H1 (cell line): ENCODE measurements at regions not wholly inside any gene's neighbourhood (a gene's known extent, or its start where the extent isn't known, plus 50 kb on each side); places are given as distances from the start of the nearest gene placed in this dataset.

Experiments
- CTCF ChIA-PET: fragments of 300-600 bp; sonication (Branson Sonifier 250); formaldehyde crosslinking; loops from one replicate; lab custom pipeline; 2021; ENCODE audit not compliant: partially characterized antibody; lab: Charles Lee
- POLR2A ChIA-PET: fragments of 300-600 bp; sonication (Branson Sonifier 250); formaldehyde crosslinking; loops from one replicate; lab custom pipeline; 2021; ENCODE audit warnings: inconsistent platforms; ENCODE audit not compliant: partially characterized antibody; lab: Charles Lee
- DNase-seq, 2 experiments: peaks; one replicate each; pipeline versions ENCODE4 v3.0.0 to v3.0.0-alpha.2; 2010 to 2022; ENCODE audit warnings: low spot score in 2 of 2, low read depth in 1 of 2, mixed read lengths in 1 of 2
- FAIRE-seq: peaks from 2 replicates; lab custom pipeline; 2011; peaks lifted over from hg19 to GRCh38; lab: Jason Lieb, UNC
- H2AFZ ChIP-seq: 2 replicates; pipeline ENCODE4 v1.8.1; 2012; ENCODE audit warnings: low read length, inconsistent platforms
- H2AK5ac ChIP-seq: 2 replicates; pipeline ENCODE4 v1.6.1; 2013; ENCODE audit warnings: low read depth, low read length
- H2BK120ac ChIP-seq: replicated peaks from 2 replicates; pipeline ENCODE3; 2013; ENCODE audit warnings: low read depth, low read length, inconsistent platforms
- H2BK12ac ChIP-seq: 2 replicates; pipeline ENCODE4 v1.6.1; 2013; ENCODE audit warnings: low read depth, low read length
- H2BK15ac ChIP-seq: 2 replicates; pipeline ENCODE4 v1.6.1; 2013; ENCODE audit warnings: low read length
- H2BK20ac ChIP-seq: 2 replicates; pipeline ENCODE4 v1.6.1; 2013; ENCODE audit warnings: low read length
- H2BK5ac ChIP-seq: 2 replicates; pipeline ENCODE4 v1.6.1; 2013; ENCODE audit warnings: low read depth, low read length
- H3K14ac ChIP-seq: 2 replicates; pipeline ENCODE4 v1.6.1; 2013; ENCODE audit warnings: inconsistent platforms; ENCODE audit not compliant: insufficient read length
- H3K18ac ChIP-seq: 2 replicates; pipeline ENCODE4 v1.6.1; 2013; ENCODE audit warnings: low read length; ENCODE audit errors: extremely low read depth
- H3K23ac ChIP-seq: 2 replicates; pipeline ENCODE4 v1.6.1; 2013; ENCODE audit warnings: inconsistent platforms; ENCODE audit not compliant: insufficient read length
- H3K23me2 ChIP-seq: 2 replicates; pipeline ENCODE4 v1.6.1; 2013; ENCODE audit warnings: low read depth, low read length
- H3K27ac ChIP-seq: 2 replicates; pipeline ENCODE4 v1.6.1; 2011; ENCODE audit warnings: low read depth, low read length, inconsistent platforms
- H3K27me3 ChIP-seq, 4 experiments: replicated peaks in 1 of 4; 1 replicate in 1 of 4; 2 replicates in 3 of 4; pipeline versions ENCODE4 v1.6.1 to v1.8.1; 2011 to 2013; ENCODE audit warnings: low read length in 3 of 4, mild to moderate bottlenecking in 3 of 4, inconsistent platforms in 2 of 4, mixed read lengths in 2 of 4, moderate library complexity in 1 of 4; ENCODE audit not compliant: control insufficient read depth in 3 of 4, insufficient read depth in 3 of 4; ENCODE audit errors: extremely low read depth in 1 of 4
- H3K36me3 ChIP-seq, 4 experiments: 2 replicates each; pipeline versions ENCODE4 v1.6.1 to v1.8.1; 2011 to 2013; ENCODE audit warnings: mild to moderate bottlenecking in 4 of 4, low read length in 3 of 4, moderate library complexity in 2 of 4, control low read depth in 1 of 4, inconsistent platforms in 1 of 4; ENCODE audit not compliant: insufficient read depth in 4 of 4, control insufficient read depth in 2 of 4
- H3K4ac ChIP-seq: replicated peaks from 2 replicates; pipeline ENCODE3; 2013; ENCODE audit warnings: low read length, low read depth, mixed read lengths, inconsistent platforms; ENCODE audit not compliant: insufficient read length
- H3K4me1 ChIP-seq, 4 experiments: replicated peaks in 1 of 4; 1 replicate in 1 of 4; 2 replicates in 3 of 4; pipeline versions ENCODE4 v1.6.1 to v1.8.1; 2011 to 2013; ENCODE audit warnings: low read length in 3 of 4, inconsistent platforms in 2 of 4, mixed read lengths in 1 of 4; ENCODE audit not compliant: insufficient read depth in 4 of 4, control insufficient read depth in 3 of 4
- H3K4me2 ChIP-seq, 2 experiments: 2 replicates each; pipeline versions ENCODE4 v1.6.1 to v1.8.1; 2011 to 2013; ENCODE audit warnings: low read depth in 2 of 2, low read length in 2 of 2, control low read depth in 1 of 2, inconsistent platforms in 1 of 2, mild to moderate bottlenecking in 1 of 2; ENCODE audit not compliant: insufficient read depth in 1 of 2
- H3K4me3 ChIP-seq, 4 experiments: fragments of 200-600, 300-600 bp in 1 of 4; sonication (generic), shearing (Covaris generic), sonication (Bioruptor Twin) in 1 of 4; 2 replicates each; pipeline versions ENCODE4 v1.5.1 to v1.8.1; 2011 to 2016; ENCODE audit warnings: low read length in 4 of 4, low read depth in 3 of 4, control low read depth in 2 of 4, inconsistent platforms in 2 of 4, mild to moderate bottlenecking in 2 of 4, mixed read lengths in 1 of 4, moderate library complexity in 1 of 4; ENCODE audit not compliant: insufficient read depth in 2 of 4; ENCODE audit errors: extremely low read depth in 1 of 4
- H3K56ac ChIP-seq: replicated peaks from 2 replicates; pipeline ENCODE3; 2013; ENCODE audit warnings: low read depth, mild to moderate bottlenecking, mixed read lengths, low read length, inconsistent platforms; ENCODE audit not compliant: insufficient read length
- H3K79me1 ChIP-seq: 2 replicates; pipeline ENCODE4 v1.6.1; 2013; ENCODE audit warnings: low read depth, low read length, control low read depth
- H3K79me2 ChIP-seq, 2 experiments: 2 replicates each; pipeline versions ENCODE4 v1.6.1 to v1.8.1; 2012 to 2013; ENCODE audit warnings: low read length in 2 of 2, mild to moderate bottlenecking in 2 of 2, inconsistent platforms in 1 of 2; ENCODE audit not compliant: insufficient read depth in 2 of 2, control insufficient read depth in 1 of 2
- H3K9ac ChIP-seq, 4 experiments: replicated peaks in 1 of 4; 1 replicate in 1 of 4; 2 replicates in 3 of 4; pipeline versions ENCODE4 v1.6.1 to v1.8.1; 2011 to 2013; ENCODE audit warnings: low read depth in 3 of 4, low read length in 3 of 4, control low read depth in 2 of 4, mild to moderate bottlenecking in 2 of 4, moderate library complexity in 2 of 4, inconsistent platforms in 1 of 4; ENCODE audit errors: extremely low read depth in 1 of 4
- H3K9me3 ChIP-seq, 2 experiments: 2 replicates each; pipeline versions ENCODE4 v1.6.1 to v1.8.1; 2012 to 2013; ENCODE audit warnings: mild to moderate bottlenecking in 2 of 2, moderate library complexity in 2 of 2, control low read depth in 1 of 2, inconsistent platforms in 1 of 2, low read depth in 1 of 2, low read length in 1 of 2, mixed read lengths in 1 of 2; ENCODE audit not compliant: insufficient read depth in 2 of 2
- H4K20me1 ChIP-seq, 2 experiments: replicated peaks in 1 of 2; 2 replicates each; pipeline versions ENCODE3 to v1.8.1; 2011 to 2013; ENCODE audit warnings: inconsistent platforms in 2 of 2, low read length in 2 of 2, mild to moderate bottlenecking in 1 of 2; ENCODE audit not compliant: insufficient read depth in 2 of 2, control insufficient read depth in 1 of 2
- H4K5ac ChIP-seq: 2 replicates; pipeline ENCODE4 v1.6.1; 2013; ENCODE audit warnings: low read length, low read depth, mixed read lengths, inconsistent platforms; ENCODE audit not compliant: insufficient read length
- H4K8ac ChIP-seq: 2 replicates; pipeline ENCODE4 v1.8.0; 2013; ENCODE audit warnings: mild to moderate bottlenecking, moderate library complexity, low read length, inconsistent platforms; ENCODE audit not compliant: insufficient read depth; ENCODE audit errors: extremely low read depth
- H4K91ac ChIP-seq: replicated peaks from 2 replicates; pipeline ENCODE3; 2013; ENCODE audit warnings: low read length, mixed read lengths, inconsistent platforms; ENCODE audit not compliant: insufficient read length
- ASH2L ChIP-seq: fragments of 200-600, 300-600 bp; sonication (generic); IDR thresholded peaks from one replicate; pipeline ENCODE4 v1.7.1; 2017; ENCODE audit warnings: low read length
- BACH1 ChIP-seq: IDR thresholded peaks from 2 replicates; pipeline ENCODE4 v1.6.1; 2012; ENCODE audit warnings: low read length, improper control_type of control experiment
- BRCA1 ChIP-seq: IDR thresholded peaks from 2 replicates; pipeline ENCODE4 v1.6.1; 2012; ENCODE audit warnings: low read depth, low read length, improper control_type of control experiment
- CTBP2 ChIP-seq: IDR thresholded peaks from 2 replicates; pipeline ENCODE4 v1.7.0; 2011; ENCODE audit warnings: borderline replicate concordance, mild to moderate bottlenecking, moderate library complexity, mixed read lengths, low read length; ENCODE audit not compliant: insufficient read depth, insufficient read length
- EGR1 ChIP-seq: IDR thresholded peaks from 2 replicates; pipeline ENCODE4 v1.6.1; 2011; ENCODE audit warnings: low read depth, low read length, borderline replicate concordance
- POU5F1 ChIP-seq: IDR thresholded peaks from 2 replicates; pipeline ENCODE4 v1.6.1; 2011; ENCODE audit warnings: low read depth, mild to moderate bottlenecking, low read length, moderate library complexity
- SIX5 ChIP-seq: IDR thresholded peaks from 2 replicates; pipeline ENCODE4 v1.6.1; 2011; ENCODE audit warnings: mild to moderate bottlenecking, low read depth, low read length
- ZNF274 ChIP-seq: IDR thresholded peaks from 2 replicates; pipeline ENCODE4 v1.7.0; 2012; ENCODE audit warnings: low read length, borderline replicate concordance; ENCODE audit errors: extremely low read depth
- WGBS, 2 experiments: shearing (Covaris generic) in 1 of 2; methylation state at CpG; one replicate each; pipeline versions ENCODE4 v1.1.6 to v1.1.7; 2013 to 2015; ENCODE audit warnings: low lambda C conversion rate in 2 of 2, mixed read lengths in 2 of 2, inconsistent platforms in 1 of 2, low coverage in 1 of 2, missing lambda C conversion rate in 1 of 2; ENCODE audit not compliant: insufficient replicate concordance in 2 of 2, insufficient coverage in 1 of 2, insufficient read length in 1 of 2; ENCODE audit errors: extremely low coverage in 1 of 2, missing lambda C conversion rate in 1 of 2; 5-methylcytosine and 5-hydroxymethylcytosine counted together

GRCh38 chr5:60077292-60077691, 183.8 kb upstream of the PDE4D start:
- Histone ChIP-seq H2BK20ac (no peak overlapping the region), H2BK12ac (no peak overlapping the region), H3K79me2 (no peaks in the 10 kb centered on the region), H3K27me3 (no peaks in the 10 kb centered on the region), H2BK15ac (no peak overlapping the region), H3K4me1 (no peaks in the 10 kb centered on the region), H2BK5ac (no peak overlapping the region; the same call in 1 of the 2 replicates), H3K9ac (no peak overlapping the region), H3K27ac (no peak overlapping the region), H3K23ac (no peak overlapping the region), H4K5ac (no peak overlapping the region), H2AK5ac (no peak overlapping the region), H3K9me3 (no peaks in the 10 kb centered on the region), H3K36me3 (no peaks in the 10 kb centered on the region), H2AFZ (no peak overlapping the region), H2BK120ac (no peak overlapping the region), H3K23me2 (no peaks in the 10 kb centered on the region), H3K18ac (no peak overlapping the region), H4K91ac (no peak overlapping the region), H4K8ac (no peak overlapping the region; the same call in 1 of the 2 replicates), H3K79me1 (no peaks in the 10 kb centered on the region), H4K20me1 (no peaks in the 10 kb centered on the region), H3K4me2 (no peak overlapping the region), H3K56ac (no peak overlapping the region), H3K4me3 (no peak overlapping the region), H3K14ac (no peak overlapping the region), H3K4ac (no peak overlapping the region)
- WGBS, 2 experiments: 89% methylated on average over 2 of the region's 2 CpGs; no CpG with 5 or more reads in 1 of the 2 experiments
- FAIRE-seq (no peak), DNase-seq (no peak)
- ChIA-PET CTCF (no interaction called here), POLR2A (no interaction called here)
- TF ChIP-seq ZNF274: no peak
- no peak for TF ChIP-seq SIX5
- no peak for TF ChIP-seq BACH1
- TF ChIP-seq ASH2L: no peak
- TF ChIP-seq EGR1: no peak
- no peak for TF ChIP-seq POU5F1
- TF ChIP-seq BRCA1: no peak
- TF ChIP-seq CTBP2: no peak
